ENCODE measurements at regions not wholly inside any gene's neighbourhood (a gene's known extent, or its start where the extent isn't known, plus 50 kb on each side); places are given as distances from the start of the nearest gene placed in this dataset.
A peak's percentile ranks its signal among the peaks of the same experiment; 100 is the strongest.

DNA sequence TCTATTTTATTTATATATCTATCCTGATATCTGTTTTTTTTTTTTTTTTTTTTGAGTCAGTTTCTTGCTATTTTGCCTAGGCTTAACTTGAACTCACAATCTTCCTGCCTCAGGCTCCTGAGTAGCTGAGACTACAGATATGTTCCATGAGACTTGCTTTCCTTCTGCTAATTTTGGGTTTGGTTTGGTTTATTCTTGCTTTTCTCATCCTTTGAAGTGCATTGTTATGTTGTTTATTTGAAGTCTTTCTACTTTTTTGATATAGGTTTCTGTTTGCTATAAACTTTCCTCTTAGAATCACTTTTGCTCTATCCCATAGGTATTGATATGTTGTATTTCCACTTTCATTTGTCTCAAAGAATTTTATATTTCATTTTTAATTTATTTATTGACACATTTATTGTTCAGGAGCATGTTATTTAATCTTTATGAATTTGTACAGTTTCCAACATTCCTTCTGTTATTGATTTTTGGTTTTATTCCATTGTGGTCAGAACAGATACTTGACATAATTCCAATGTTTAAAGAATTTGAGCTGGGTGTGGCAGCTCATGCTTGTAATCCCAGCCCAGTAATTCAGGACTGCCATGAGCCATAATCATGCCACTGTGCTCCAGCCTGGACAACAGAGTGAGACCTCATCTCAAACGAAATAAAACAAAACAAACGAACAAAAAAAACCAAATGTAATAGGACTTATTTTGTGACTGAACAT, 62.3 kb upstream of the PLSCR4 start:
- DNase-seq (ENCODE audit: low read depth in 1 of 2, low spot score in 1 of 2): no peak
- no peak overlapping the region for H3K4me3 ChIP-seq
- peaks cover 4% of the 10 kb centered on the region for H3K9me3 ChIP-seq (ENCODE audit: low read depth)
- TF ChIP-seq, protein P1, sequence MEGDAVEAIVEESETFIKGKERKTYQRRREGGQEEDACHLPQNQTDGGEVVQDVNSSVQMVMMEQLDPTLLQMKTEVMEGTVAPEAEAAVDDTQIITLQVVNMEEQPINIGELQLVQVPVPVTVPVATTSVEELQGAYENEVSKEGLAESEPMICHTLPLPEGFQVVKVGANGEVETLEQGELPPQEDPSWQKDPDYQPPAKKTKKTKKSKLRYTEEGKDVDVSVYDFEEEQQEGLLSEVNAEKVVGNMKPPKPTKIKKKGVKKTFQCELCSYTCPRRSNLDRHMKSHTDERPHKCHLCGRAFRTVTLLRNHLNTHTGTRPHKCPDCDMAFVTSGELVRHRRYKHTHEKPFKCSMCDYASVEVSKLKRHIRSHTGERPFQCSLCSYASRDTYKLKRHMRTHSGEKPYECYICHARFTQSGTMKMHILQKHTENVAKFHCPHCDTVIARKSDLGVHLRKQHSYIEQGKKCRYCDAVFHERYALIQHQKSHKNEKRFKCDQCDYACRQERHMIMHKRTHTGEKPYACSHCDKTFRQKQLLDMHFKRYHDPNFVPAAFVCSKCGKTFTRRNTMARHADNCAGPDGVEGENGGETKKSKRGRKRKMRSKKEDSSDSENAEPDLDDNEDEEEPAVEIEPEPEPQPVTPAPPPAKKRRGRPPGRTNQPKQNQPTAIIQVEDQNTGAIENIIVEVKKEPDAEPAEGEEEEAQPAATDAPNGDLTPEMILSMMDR (IDR thresholded peaks at IDR 0.05; ENCODE audit: low read depth, low read length): no peak
- no peaks in the 10 kb centered on the region for H3K4me1 ChIP-seq (ENCODE audit: low read depth)
- no peaks in the 10 kb centered on the region for H3K36me3 ChIP-seq
- no peaks in the 10 kb centered on the region for H3K27me3 ChIP-seq
- H3K27ac ChIP-seq: no peak overlapping the region

DNA sequence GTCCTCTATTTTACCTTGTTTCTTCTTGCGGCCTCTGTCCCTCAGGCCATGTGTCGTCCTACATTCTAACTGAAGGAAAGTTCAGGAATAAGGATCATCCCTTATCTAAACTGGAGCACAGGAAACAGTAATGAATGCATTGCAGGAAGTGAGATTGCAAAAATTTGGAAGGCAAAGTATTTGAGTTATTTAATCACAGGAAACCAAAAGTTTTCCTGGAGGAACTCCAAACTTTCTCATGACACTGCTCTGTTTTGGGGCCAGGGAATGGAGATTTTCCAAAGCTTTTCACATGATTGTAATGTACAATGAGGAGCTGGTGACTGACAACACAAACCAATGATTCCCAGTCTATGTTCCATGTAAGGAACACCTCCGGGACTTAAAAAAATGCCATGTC, 57.8 kb upstream of the PLSCR4 start:
- no peaks in the 10 kb centered on the region for H3K36me3 ChIP-seq
- peak in 1 of 2 donors; percentile 94 for DNase-seq (ENCODE audit: low read depth in 1 of 2, low spot score in 1 of 2)
- TF ChIP-seq, protein P1 (IDR thresholded peaks at IDR 0.05; ENCODE audit: low read depth, low read length): no peak
- no peak overlapping the region for H3K4me3 ChIP-seq
- peaks cover 4% of the 10 kb centered on the region for H3K9me3 ChIP-seq (ENCODE audit: low read depth)
- H3K4me1 ChIP-seq (ENCODE audit: low read depth): no peaks in the 10 kb centered on the region
- H3K27ac ChIP-seq: no peak overlapping the region
- no peaks in the 10 kb centered on the region for H3K27me3 ChIP-seq

GRCh38 chr3:146308222-146308621, 57.3 kb upstream of the PLSCR4 start:
- H3K36me3 ChIP-seq: no peaks in the 10 kb centered on the region
- no peaks in the 10 kb centered on the region for H3K4me1 ChIP-seq (ENCODE audit: low read depth)
- TF ChIP-seq, protein P1 (IDR thresholded peaks at IDR 0.05; ENCODE audit: low read depth, low read length): no peak
- no peak overlapping the region for H3K4me3 ChIP-seq
- peaks cover 4% of the 10 kb centered on the region for H3K9me3 ChIP-seq (ENCODE audit: low read depth)
- no peak overlapping the region for H3K27ac ChIP-seq
- DNase-seq (ENCODE audit: low read depth in 1 of 2, low spot score in 1 of 2): peak in 1 of 2 donors; percentile 80
- H3K27me3 ChIP-seq: no peaks in the 10 kb centered on the region

DNA sequence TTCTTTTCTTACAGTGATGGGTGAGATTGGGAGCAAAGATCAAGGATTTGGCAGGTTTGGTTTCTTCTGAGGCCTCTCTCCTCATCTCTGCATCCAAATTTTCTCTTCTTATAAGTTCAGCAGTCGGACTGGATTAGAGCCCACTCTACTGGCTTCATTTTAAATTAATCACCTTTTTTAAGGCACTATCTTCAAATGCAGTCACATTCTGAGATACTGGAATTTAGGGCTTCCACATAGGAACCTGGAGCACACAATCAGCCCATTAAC, 56.5 kb upstream of the PLSCR4 start:
- H3K27ac ChIP-seq: no peak overlapping the region
- peak in 1 of 2 donors; percentile 38 for DNase-seq (ENCODE audit: low read depth in 1 of 2, low spot score in 1 of 2)
- H3K4me1 ChIP-seq (ENCODE audit: low read depth): no peaks in the 10 kb centered on the region
- TF ChIP-seq, protein P1 (IDR thresholded peaks at IDR 0.05; ENCODE audit: low read depth, low read length): no peak
- no peak overlapping the region for H3K4me3 ChIP-seq
- no peaks in the 10 kb centered on the region for H3K27me3 ChIP-seq
- no peaks in the 10 kb centered on the region for H3K36me3 ChIP-seq
- H3K9me3 ChIP-seq (ENCODE audit: low read depth): peaks cover 4% of the 10 kb centered on the region

- Histone ChIP-seq H3K4me3 (no peak overlapping the region), H3K27me3 (no peaks in the 10 kb centered on the region), H3K36me3 (no peaks in the 10 kb centered on the region), H3K4me1 (ENCODE audit: low read depth) (no peaks in the 10 kb centered on the region), H3K27ac (no peak overlapping the region), H3K9me3 (ENCODE audit: low read depth) (peaks cover 4% of the 10 kb centered on the region)
- TF ChIP-seq, protein P1 (IDR thresholded peaks at IDR 0.05; ENCODE audit: low read depth, low read length): no peak
- no peak for DNase-seq (ENCODE audit: low read depth in 1 of 2, low spot score in 1 of 2)
Measured at GRCh38 chr3:146306656-146307455, 56.0 kb upstream of the PLSCR4 start.

All from cardiac muscle cell (in vitro differentiated cells and primary cell).